Loucy (cell line): ENCODE measurements at regions not wholly inside any gene's neighbourhood (a gene's known extent, or its start where the extent isn't known, plus 50 kb on each side); places are given as distances from the start of the nearest gene placed in this dataset.

Experiments used
- H2AFZ ChIP-seq: fragments of 200-600 bp; sonication (generic); 2 replicates; pipeline ENCODE4 v1.6.0; 2016; ENCODE audit warnings: antibody characterized with exemption, mild to moderate bottlenecking, low read length, moderate library complexity
- H3F3A ChIP-seq: fragments of 200-600 bp; 2 replicates; pipeline ENCODE4 v1.6.0; 2016; ENCODE audit warnings: antibody characterized with exemption, low read depth, mild to moderate bottlenecking
- H3K27me3 ChIP-seq: fragments of 200-600 bp; sonication (generic); 2 replicates; pipeline ENCODE4 v1.6.1; 2014; ENCODE audit warnings: low read length, mild to moderate bottlenecking; ENCODE audit not compliant: insufficient read depth, poor library complexity, severe bottlenecking
- H3K36me3 ChIP-seq: fragments of 200-600 bp; sonication (generic); 2 replicates; pipeline ENCODE4 v1.6.1; 2016; ENCODE audit warnings: low read length; ENCODE audit not compliant: insufficient read depth
- H3K4me1 ChIP-seq: fragments of 200-600 bp; sonication (generic); 2 replicates; pipeline ENCODE4 v1.5.1; 2014; ENCODE audit warnings: low read length, mild to moderate bottlenecking; ENCODE audit not compliant: insufficient read depth, poor library complexity, severe bottlenecking
- H3K4me2 ChIP-seq: fragments of 200-600 bp; sonication (generic); 2 replicates; pipeline ENCODE4 v1.6.0; 2014; ENCODE audit warnings: antibody characterized with exemption, low read length, low read depth, mild to moderate bottlenecking; ENCODE audit not compliant: poor library complexity, severe bottlenecking
- H3K4me3 ChIP-seq: fragments of 200-600 bp; sonication (generic); 2 replicates; pipeline ENCODE4 v1.5.1; 2014; ENCODE audit warnings: low read length, mild to moderate bottlenecking, mixed read lengths; ENCODE audit not compliant: poor library complexity, severe bottlenecking
- H3K79me2 ChIP-seq: fragments of 200-600 bp; sonication (generic); 2 replicates; pipeline ENCODE4 v1.6.1; 2014; ENCODE audit warnings: low read length; ENCODE audit not compliant: insufficient read depth
- H3K9ac ChIP-seq: fragments of 200-600 bp; sonication (generic); 2 replicates; pipeline ENCODE4 v1.6.0; 2014; ENCODE audit warnings: mild to moderate bottlenecking, low read depth, low read length, moderate library complexity; ENCODE audit not compliant: poor library complexity, severe bottlenecking
- H3K9me2 ChIP-seq: fragments of 200-600 bp; sonication (generic); replicated peaks from 2 replicates; pipeline ENCODE4 v1.6.1; 2016; ENCODE audit warnings: low read depth, low read length, mixed read lengths
- H3K9me3 ChIP-seq: fragments of 200-600 bp; sonication (generic); 2 replicates; pipeline ENCODE4 v1.6.1; 2014; ENCODE audit warnings: mild to moderate bottlenecking, antibody characterized with exemption, low read length, low read depth; ENCODE audit not compliant: insufficient read depth
- H4K20me1 ChIP-seq: fragments of 200-600 bp; sonication (generic); 2 replicates; pipeline ENCODE4 v1.6.0; 2014; ENCODE audit warnings: antibody characterized with exemption, low read length, mild to moderate bottlenecking; ENCODE audit not compliant: insufficient read depth, poor library complexity, severe bottlenecking
- CTCF ChIP-seq: fragments of 200-600 bp; sonication (generic); conservative IDR thresholded peaks from 2 replicates; pipeline ENCODE4 v1.5.1; 2014; ENCODE audit warnings: mild to moderate bottlenecking, antibody characterized with exemption, low read length
- EZH2phosphoT487 ChIP-seq: fragments of 200-600 bp; IDR thresholded peaks from 2 replicates; pipeline ENCODE4 v1.6.1; 2018; ENCODE audit warnings: antibody characterized with exemption, mild to moderate bottlenecking, moderate library complexity, borderline replicate concordance

GRCh38 chr1:166282391-166283137 lies 115.8 kb upstream of the FAM78B start:
- Histone ChIP-seq H3K79me2 (no peaks in the 10 kb centered on the region), H3K4me2 (no peak overlapping the region), H3K27me3 (no peaks in the 10 kb centered on the region), H2AFZ (no peak overlapping the region), H3K9ac (no peak overlapping the region), H3K4me3 (no peak overlapping the region), H3K9me3 (no peaks in the 10 kb centered on the region), H3F3A (no peaks in the 10 kb centered on the region), H3K9me2 (no peaks in the 10 kb centered on the region), H4K20me1 (no peaks in the 10 kb centered on the region), H3K4me1 (no peaks in the 10 kb centered on the region), H3K36me3 (no peaks in the 10 kb centered on the region)
- TF ChIP-seq EZH2phosphoT487 (no peak), CTCF (no peak)

- no peak for TF ChIP-seq EZH2phosphoT487
- no peak for TF ChIP-seq CTCF
- H3K4me1 ChIP-seq = no peaks in the 10 kb centered on the region
- H4K20me1 ChIP-seq = no peaks in the 10 kb centered on the region
- H3K27me3 ChIP-seq = no peaks in the 10 kb centered on the region
- H3K9me2 ChIP-seq = no peaks in the 10 kb centered on the region
- no peaks in the 10 kb centered on the region for H3F3A ChIP-seq
- no peaks in the 10 kb centered on the region for H3K79me2 ChIP-seq
- no peaks in the 10 kb centered on the region for H3K9me3 ChIP-seq
- no peak overlapping the region for H3K9ac ChIP-seq
- no peak overlapping the region for H3K4me3 ChIP-seq
- no peaks in the 10 kb centered on the region for H3K36me3 ChIP-seq
- H3K4me2 ChIP-seq = no peak overlapping the region
- no peak overlapping the region for H2AFZ ChIP-seq
Observed at GRCh38 chr1:166283190-166283589, 116.4 kb upstream of the FAM78B start.

GRCh38 chr1:166283600-166283999 lies 116.8 kb upstream of the FAM78B start:
- no peak overlapping the region for H3K4me3 ChIP-seq
- H2AFZ ChIP-seq = no peak overlapping the region
- H3K9me3 ChIP-seq = no peaks in the 10 kb centered on the region
- no peaks in the 10 kb centered on the region for H3F3A ChIP-seq
- H3K27me3 ChIP-seq = no peaks in the 10 kb centered on the region
- no peak for TF ChIP-seq CTCF
- no peak for TF ChIP-seq EZH2phosphoT487
- no peaks in the 10 kb centered on the region for H3K36me3 ChIP-seq
- no peak overlapping the region for H3K4me2 ChIP-seq
- no peaks in the 10 kb centered on the region for H3K9me2 ChIP-seq
- no peak overlapping the region for H3K9ac ChIP-seq
- no peaks in the 10 kb centered on the region for H3K4me1 ChIP-seq
- no peaks in the 10 kb centered on the region for H4K20me1 ChIP-seq
- H3K79me2 ChIP-seq = no peaks in the 10 kb centered on the region
